T-helper 17 cell (primary cell): ENCODE measurements at regions not wholly inside any gene's neighbourhood (a gene's known extent, or its start where the extent isn't known, plus 50 kb on each side); places are given as distances from the start of the nearest gene placed in this dataset.

ENCODE experiments used
- ATAC-seq: fragments of 150-1000 bp; cut with Tn5 transposase; 2 replicates; pipeline ENCODE4 v1.10.0; 2021; ENCODE audit warnings: mild to moderate bottlenecking, moderate library complexity
- DNase-seq, 3 donors: peaks; one replicate each; pipeline versions ENCODE4 v3.0.0 to v3.0.0-alpha.2; 2020 to 2021
- H3K9me3 ChIP-seq: one replicate; pipeline ENCODE4 v1.7.0; 2013; ENCODE audit warnings: low read length, mild to moderate bottlenecking; ENCODE audit not compliant: control insufficient read depth, poor library complexity, severe bottlenecking
- H3K27ac Mint-ChIP-seq: one replicate; pipeline ENCODE4 v1.8.0; 2022; ENCODE audit warnings: mild to moderate bottlenecking, moderate library complexity, mixed read lengths
- H3K27me3 Mint-ChIP-seq: one replicate; pipeline ENCODE4 v1.8.0; 2022; ENCODE audit warnings: mixed read lengths
- H3K36me3 Mint-ChIP-seq: one replicate; pipeline ENCODE4 v1.8.0; 2022; ENCODE audit warnings: low read depth, mixed read lengths
- H3K4me1 Mint-ChIP-seq: one replicate; pipeline ENCODE4 v1.8.0; 2022; ENCODE audit warnings: mild to moderate bottlenecking, mixed read lengths
- H3K4me3 Mint-ChIP-seq: one replicate; pipeline ENCODE4 v1.8.0; 2022; ENCODE audit warnings: mild to moderate bottlenecking, moderate library complexity, mixed read lengths

- H3K4me3 Mint-ChIP-seq: no peak overlapping the region
- no peaks in the 10 kb centered on the region for H3K9me3 ChIP-seq
- peaks cover 4% of the 10 kb centered on the region for H3K36me3 Mint-ChIP-seq
- DNase-seq: peak in 1 of 3 donors; percentile 4
- ATAC-seq: no peak
- peaks cover 2% of the 10 kb centered on the region for H3K4me1 Mint-ChIP-seq
- H3K27me3 Mint-ChIP-seq: peaks cover 22% of the 10 kb centered on the region
- H3K27ac Mint-ChIP-seq: no peak overlapping the region
These were observed 91.0 kb downstream of the YTHDF1 start for GRCh38 chr20:63124782-63125580.

GRCh38 chr20:63124092-63124781 lies 91.7 kb downstream of the YTHDF1 start:
- no peak overlapping the region for H3K27ac Mint-ChIP-seq
- no peak for ATAC-seq
- DNase-seq: peak in 1 of 3 donors; percentile 3
- H3K4me1 Mint-ChIP-seq: peaks cover 2% of the 10 kb centered on the region
- peaks cover 26% of the 10 kb centered on the region for H3K27me3 Mint-ChIP-seq
- peaks cover 2% of the 10 kb centered on the region for H3K36me3 Mint-ChIP-seq
- H3K9me3 ChIP-seq: no peaks in the 10 kb centered on the region
- H3K4me3 Mint-ChIP-seq: no peak overlapping the region

DNA sequence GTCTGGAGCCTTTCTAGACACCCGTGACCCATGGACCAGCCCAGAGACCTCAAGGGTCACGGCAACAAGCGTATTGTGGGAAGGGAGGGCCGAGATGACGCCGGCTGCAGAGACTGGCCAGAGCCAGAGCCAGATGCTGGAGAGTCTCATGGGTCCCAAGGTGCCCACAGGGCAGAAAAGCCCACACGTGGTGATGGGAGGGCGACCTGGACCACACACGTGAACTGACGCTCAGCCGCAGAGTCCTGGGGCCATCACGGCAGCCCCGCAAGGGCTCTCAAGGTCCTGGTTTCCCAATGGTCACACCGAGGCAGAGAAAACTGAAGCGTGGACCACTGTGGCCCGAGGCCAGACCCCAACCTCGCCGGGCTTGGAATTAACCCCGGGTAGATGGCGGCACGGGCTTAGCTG lies 92.6 kb downstream of the YTHDF1 start:
- no peak for DNase-seq
- no peaks in the 10 kb centered on the region for H3K9me3 ChIP-seq
- no peak overlapping the region for H3K4me3 Mint-ChIP-seq
- no peak overlapping the region for H3K27ac Mint-ChIP-seq
- no peak for ATAC-seq
- peaks cover 2% of the 10 kb centered on the region for H3K4me1 Mint-ChIP-seq
- H3K27me3 Mint-ChIP-seq: peaks cover 35% of the 10 kb centered on the region
- H3K36me3 Mint-ChIP-seq: no peaks in the 10 kb centered on the region

- peaks cover 2% of the 10 kb centered on the region for H3K4me1 Mint-ChIP-seq
- H3K27ac Mint-ChIP-seq: no peak overlapping the region
- H3K27me3 Mint-ChIP-seq: peaks cover 42% of the 10 kb centered on the region
- H3K4me3 Mint-ChIP-seq: no peak overlapping the region
- ATAC-seq (no peak), DNase-seq (no peak)
- no peaks in the 10 kb centered on the region for H3K36me3 Mint-ChIP-seq
- no peaks in the 10 kb centered on the region for H3K9me3 ChIP-seq
These were observed 93.3 kb downstream of the YTHDF1 start for GRCh38 chr20:63122626-63123025.

- H3K27me3 Mint-ChIP-seq: peaks cover 50% of the 10 kb centered on the region
- DNase-seq: no peak
These were observed 94.1 kb downstream of the YTHDF1 start for GRCh38 chr20:63121749-63122405.

DNA sequence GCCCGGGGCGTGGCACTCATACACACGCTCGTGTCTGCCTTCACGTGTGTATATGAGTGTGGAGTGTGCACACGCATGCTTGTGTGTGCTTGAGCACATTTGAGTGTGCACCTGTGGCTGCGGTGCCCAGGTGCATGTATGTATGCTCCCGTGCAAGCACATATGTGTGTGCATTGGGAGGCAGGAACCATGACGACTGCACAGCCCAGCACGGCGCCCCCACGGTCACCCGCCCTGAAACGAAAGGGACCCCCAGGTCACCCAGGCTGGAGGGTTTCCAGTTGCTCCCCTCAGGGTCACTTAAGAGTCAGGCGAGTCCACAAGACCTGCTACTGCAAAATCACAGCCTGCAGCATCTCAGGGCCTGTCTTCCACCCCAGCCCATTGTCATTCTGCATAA lies 94.7 kb downstream of the YTHDF1 start:
- peaks cover 2% of the 10 kb centered on the region for H3K4me1 Mint-ChIP-seq
- DNase-seq (no peak), ATAC-seq (no peak)
- H3K36me3 Mint-ChIP-seq: no peaks in the 10 kb centered on the region
- H3K4me3 Mint-ChIP-seq: no peak overlapping the region
- peaks cover 56% of the 10 kb centered on the region for H3K27me3 Mint-ChIP-seq
- H3K9me3 ChIP-seq: no peaks in the 10 kb centered on the region
- H3K27ac Mint-ChIP-seq: no peak overlapping the region

More at GRCh38 chr20:63121749-63122405, 94.1 kb downstream of the YTHDF1 start:
- no peak overlapping the region for H3K27ac Mint-ChIP-seq
- H3K4me3 Mint-ChIP-seq: no peak overlapping the region
- H3K9me3 ChIP-seq: no peaks in the 10 kb centered on the region
- peaks cover 2% of the 10 kb centered on the region for H3K4me1 Mint-ChIP-seq
- no peaks in the 10 kb centered on the region for H3K36me3 Mint-ChIP-seq
- no peak for ATAC-seq

GRCh38 chr20:63120808-63121090 lies 95.2 kb downstream of the YTHDF1 start:
- Mint-ChIP-seq H3K27ac (no peak overlapping the region), H3K27me3 (peaks cover 60% of the 10 kb centered on the region), H3K4me3 (no peak overlapping the region), H3K4me1 (peaks cover 2% of the 10 kb centered on the region), H3K36me3 (no peaks in the 10 kb centered on the region)
- ATAC-seq (no peak), DNase-seq (no peak)
- no peaks in the 10 kb centered on the region for H3K9me3 ChIP-seq

GRCh38 chr20:63119963-63120807 lies 95.7 kb downstream of the YTHDF1 start:
- Mint-ChIP-seq H3K36me3 (no peaks in the 10 kb centered on the region), H3K4me3 (no peak overlapping the region), H3K27me3 (peaks cover 63% of the 10 kb centered on the region), H3K4me1 (peaks cover 2% of the 10 kb centered on the region), H3K27ac (no peak overlapping the region)
- no peaks in the 10 kb centered on the region for H3K9me3 ChIP-seq
- no peak for ATAC-seq
- DNase-seq: no peak

GRCh38 chr20:63119121-63119962 lies 96.6 kb downstream of the YTHDF1 start:
- Mint-ChIP-seq H3K36me3 (no peaks in the 10 kb centered on the region), H3K4me1 (no peaks in the 10 kb centered on the region), H3K4me3 (no peak overlapping the region), H3K27me3 (peaks cover 65% of the 10 kb centered on the region), H3K27ac (no peak overlapping the region)
- DNase-seq: no peak
- ATAC-seq: no peak
- no peaks in the 10 kb centered on the region for H3K9me3 ChIP-seq

DNA sequence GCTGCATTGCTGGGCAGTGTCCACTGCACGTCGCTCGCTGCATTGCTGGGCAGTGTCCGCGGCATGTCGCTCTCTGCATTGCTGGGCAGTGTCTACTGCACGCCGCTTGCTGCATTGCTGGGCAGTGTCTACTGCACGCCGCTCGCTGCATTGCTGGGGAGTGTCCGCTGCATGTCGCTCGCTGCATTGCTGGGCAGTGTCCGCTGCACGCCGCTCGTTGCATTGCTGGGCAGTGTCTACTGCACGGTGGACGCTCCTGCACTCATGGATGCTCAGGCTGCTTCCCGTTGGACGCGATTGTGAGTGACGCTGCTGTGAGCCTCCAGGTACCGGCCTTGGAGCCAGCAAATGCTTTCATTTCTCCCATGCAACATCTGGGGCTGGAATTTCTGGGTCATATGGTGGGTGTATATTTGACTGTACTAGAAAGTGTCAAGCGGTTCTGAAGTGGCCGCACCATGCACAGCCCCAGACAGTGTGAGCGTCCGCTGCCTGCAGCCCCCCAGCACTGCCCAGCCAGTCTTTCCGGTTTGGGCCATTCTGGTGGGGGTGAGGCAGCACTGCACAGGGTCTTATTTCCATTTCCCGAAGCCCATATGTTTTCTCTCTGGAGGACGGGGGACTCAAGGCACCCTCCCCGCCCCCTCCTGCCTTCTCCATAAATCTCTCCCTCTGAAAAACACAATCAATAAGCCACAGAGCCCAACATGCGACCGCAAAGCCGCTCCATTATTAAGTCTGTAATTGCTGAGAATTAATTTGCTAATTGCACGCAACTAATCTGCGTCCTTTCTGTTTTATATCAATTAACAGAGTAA lies 97.4 kb downstream of the YTHDF1 start:
- Mint-ChIP-seq H3K4me1 (no peaks in the 10 kb centered on the region), H3K27me3 (peaks cover 66% of the 10 kb centered on the region), H3K4me3 (no peak overlapping the region), H3K36me3 (no peaks in the 10 kb centered on the region), H3K27ac (no peak overlapping the region)
- no peak for ATAC-seq
- DNase-seq: peak in 1 of 3 donors; percentile 0
- no peaks in the 10 kb centered on the region for H3K9me3 ChIP-seq

- no peak overlapping the region for H3K4me3 Mint-ChIP-seq
- H3K4me1 Mint-ChIP-seq: no peaks in the 10 kb centered on the region
- H3K27me3 Mint-ChIP-seq: peaks cover 66% of the 10 kb centered on the region
- ATAC-seq (no peak), DNase-seq (peak in 1 of 3 donors; percentile 2)
- H3K36me3 Mint-ChIP-seq: no peaks in the 10 kb centered on the region
- no peaks in the 10 kb centered on the region for H3K9me3 ChIP-seq
- H3K27ac Mint-ChIP-seq: no peak overlapping the region
These were observed 98.1 kb downstream of the YTHDF1 start for GRCh38 chr20:63117661-63118302.
